Liver (tissue), 8 donors: ENCODE measurements at regions not wholly inside any gene's neighbourhood (a gene's known extent, or its start where the extent isn't known, plus 50 kb on each side); places are given as distances from the start of the nearest gene placed in this dataset.

ENCODE experiments used
- DNase-seq: peaks from one replicate; pipeline ENCODE4 v3.0.0-alpha.2; 2017; ENCODE audit warnings: low spot score
- H3K27ac ChIP-seq, 2 donors: one replicate each; pipeline ENCODE4 v1.7.0; 2013; ENCODE audit warnings: inconsistent platforms in 2 of 2, low read length in 2 of 2, control low read depth in 1 of 2, low read depth in 1 of 2, mild to moderate bottlenecking in 1 of 2
- H3K27me3 ChIP-seq, 4 donors: one replicate each; pipeline versions ENCODE4 v1.6.1 to v1.7.0; 2013; ENCODE audit warnings: low read length in 3 of 4, inconsistent platforms in 1 of 4, mild to moderate bottlenecking in 1 of 4, moderate library complexity in 1 of 4; ENCODE audit not compliant: control insufficient read depth in 4 of 4, insufficient read depth in 4 of 4
- H3K36me3 ChIP-seq, 4 donors: one replicate each; pipeline versions ENCODE4 v1.6.1 to v1.7.0; 2013; ENCODE audit warnings: low read length in 3 of 4, mild to moderate bottlenecking in 3 of 4, low read depth in 1 of 4, moderate library complexity in 1 of 4; ENCODE audit not compliant: control insufficient read depth in 4 of 4, insufficient read depth in 3 of 4
- H3K4me1 ChIP-seq, 4 donors: one replicate each; pipeline versions ENCODE4 v1.6.1 to v1.7.0; 2013; ENCODE audit warnings: low read length in 3 of 4, mild to moderate bottlenecking in 3 of 4, moderate library complexity in 1 of 4; ENCODE audit not compliant: control insufficient read depth in 4 of 4, insufficient read depth in 4 of 4
- H3K4me3 ChIP-seq, 3 donors: one replicate each; pipeline versions ENCODE4 v1.6.1 to v1.7.0; 2013; ENCODE audit warnings: low read length in 3 of 3, control low read depth in 1 of 3, low read depth in 1 of 3, mild to moderate bottlenecking in 1 of 3
- H3K9ac ChIP-seq, 2 donors: one replicate each; pipeline ENCODE4 v1.7.0; 2013; ENCODE audit warnings: low read length in 2 of 2, mild to moderate bottlenecking in 2 of 2, moderate library complexity in 2 of 2, control low read depth in 1 of 2, low read depth in 1 of 2
- H3K9me3 ChIP-seq, 4 donors: one replicate each; pipeline versions ENCODE4 v1.6.1 to v1.7.0; 2013; ENCODE audit warnings: low read length in 3 of 4; ENCODE audit not compliant: control insufficient read depth in 4 of 4
- EGR1 ChIP-seq, 2 donors: IDR thresholded peaks; 2 replicates each; pipeline ENCODE4 v1.6.1; 2016 to 2018; ENCODE audit warnings: antibody characterized with exemption in 2 of 2, low read depth in 2 of 2
- FOXA2 ChIP-seq: IDR thresholded peaks from 2 replicates; pipeline ENCODE4 v1.6.1; 2016; ENCODE audit warnings: antibody characterized with exemption
- HNF4A ChIP-seq, 2 donors: conservative IDR thresholded peaks; 2 replicates each; pipeline ENCODE4 v1.6.1; 2016; ENCODE audit warnings: antibody characterized with exemption in 2 of 2, mild to moderate bottlenecking in 2 of 2
- HNF4G ChIP-seq: IDR thresholded peaks from 2 replicates; pipeline ENCODE4 v1.6.1; 2016; ENCODE audit warnings: antibody characterized with exemption
- JUND ChIP-seq, 2 donors: IDR thresholded peaks; 2 replicates each; pipeline ENCODE4 v1.6.1; 2016; ENCODE audit warnings: antibody characterized with exemption in 2 of 2
- SP1 ChIP-seq: IDR thresholded peaks from 2 replicates; pipeline ENCODE4 v1.6.1; 2018; ENCODE audit warnings: antibody characterized with exemption, mild to moderate bottlenecking
- TAF1 ChIP-seq: conservative IDR thresholded peaks from 2 replicates; pipeline ENCODE4 v1.6.1; 2016; ENCODE audit warnings: antibody characterized with exemption, mild to moderate bottlenecking
- WGBS: extraction: QIAGEN DNeasy Blood & Tissue Kit; methylation state at CpG from one replicate; pipeline ENCODE4 v1.1.7; 2013; 5-methylcytosine and 5-hydroxymethylcytosine counted together
- TF ChIP-seq, protein P1 (sequence below): IDR thresholded peaks from 2 replicates; pipeline ENCODE4 v1.6.1; 2016; ENCODE audit warnings: antibody characterized with exemption
- TF ChIP-seq, protein P2 (sequence below): IDR thresholded peaks from 2 replicates; pipeline ENCODE4 v1.6.1; 2016; ENCODE audit warnings: antibody characterized with exemption
- TF ChIP-seq, protein P3 (sequence below): fragments of 150-350 bp; IDR thresholded peaks from 2 replicates; pipeline ENCODE4 v1.5.1; 2017; ENCODE audit warnings: improper control_type of control experiment, low read depth, low read length; ENCODE audit not compliant: missing input control
- TF ChIP-seq, protein P4 (sequence below): IDR thresholded peaks from 2 replicates; pipeline ENCODE4 v1.6.1; 2016; ENCODE audit warnings: antibody characterized with exemption
- TF ChIP-seq, protein P5 (sequence below): IDR thresholded peaks from 2 replicates; pipeline ENCODE4 v1.6.1; 2016; ENCODE audit warnings: antibody characterized with exemption, mild to moderate bottlenecking
- donor health status: healthy.
- donor health status: healthy.
- donor health status: healthy.
- donor health status: healthy.
- donor health status: healthy.

DNA sequence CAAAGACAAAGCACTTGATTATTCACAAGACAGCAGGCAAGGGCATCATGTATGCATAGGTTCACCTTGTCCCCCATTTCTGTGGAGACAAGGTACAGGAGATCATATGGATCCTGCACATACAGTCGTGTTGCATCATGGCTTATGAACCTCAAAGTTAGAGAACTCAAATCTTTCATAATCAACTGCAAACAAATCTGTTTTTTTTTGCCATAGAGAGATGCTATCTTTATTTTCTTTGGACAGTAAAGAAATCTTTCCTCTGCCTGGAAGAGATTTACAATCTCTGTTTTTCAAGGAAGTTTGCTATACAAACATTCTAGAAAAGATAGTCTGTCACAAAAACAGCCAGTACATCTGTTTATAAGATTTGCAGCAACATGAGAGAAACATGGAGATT, 578.8 kb downstream of the ANKRD50 start:
- Histone ChIP-seq H3K9me3 (peaks cover 0 to 1% (median 0%) of the 10 kb centered on the region in 4 donors), H3K36me3 (no peaks in the 10 kb centered on the region), H3K4me3 (no peak overlapping the region), H3K9ac (no peak overlapping the region), H3K27ac (no peak overlapping the region), H3K4me1 (no peaks in the 10 kb centered on the region), H3K27me3 (no peaks in the 10 kb centered on the region)
- TF ChIP-seq HNF4G (no peak), HNF4A (conservative IDR thresholded peaks at IDR 0.05) (no peak)
- 70% methylated on average over 1 of the region's 1 CpG for WGBS
- DNase-seq, result no peak

DNA sequence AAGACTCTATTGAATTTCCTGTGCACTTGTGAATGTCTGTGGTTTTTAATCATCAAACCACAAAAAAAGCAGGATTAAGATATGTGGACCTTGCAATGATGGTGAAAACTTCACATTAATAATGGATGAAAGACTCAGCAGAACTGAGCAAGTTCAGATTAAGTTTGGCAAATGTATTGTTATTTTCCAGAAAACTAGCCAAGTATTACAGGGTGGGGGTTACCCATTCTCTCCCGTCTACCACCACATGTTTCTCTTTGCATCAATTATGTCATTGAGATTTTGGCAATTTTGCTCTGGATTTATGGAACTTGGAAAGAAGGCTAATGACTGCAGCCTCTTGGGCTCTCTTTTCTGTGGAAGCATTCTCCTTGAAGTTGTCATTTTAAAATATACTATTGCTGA, 577.1 kb downstream of the ANKRD50 start:
- Histone ChIP-seq H3K4me1 (no peaks in the 10 kb centered on the region), H3K9ac (no peak overlapping the region), H3K4me3 (no peak overlapping the region), H3K36me3 (no peaks in the 10 kb centered on the region), H3K27me3 (no peaks in the 10 kb centered on the region), H3K9me3 (peaks cover 0 to 1% (median 0%) of the 10 kb centered on the region in 4 donors), H3K27ac (no peak overlapping the region)
- DNase-seq, result no peak
- TF ChIP-seq HNF4G (no peak), FOXA2 (no peak), SP1 (no peak), EGR1 (IDR thresholded peaks at IDR 0.05; ENCODE audit: low read depth in 2 of 2) (no peak)
- TF ChIP-seq, protein P1, sequence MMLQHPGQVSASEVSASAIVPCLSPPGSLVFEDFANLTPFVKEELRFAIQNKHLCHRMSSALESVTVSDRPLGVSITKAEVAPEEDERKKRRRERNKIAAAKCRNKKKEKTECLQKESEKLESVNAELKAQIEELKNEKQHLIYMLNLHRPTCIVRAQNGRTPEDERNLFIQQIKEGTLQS, result no peak
- TF ChIP-seq, protein P2, sequence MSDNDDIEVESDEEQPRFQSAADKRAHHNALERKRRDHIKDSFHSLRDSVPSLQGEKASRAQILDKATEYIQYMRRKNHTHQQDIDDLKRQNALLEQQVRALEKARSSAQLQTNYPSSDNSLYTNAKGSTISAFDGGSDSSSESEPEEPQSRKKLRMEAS, result no peak
- TF ChIP-seq, protein P3, sequence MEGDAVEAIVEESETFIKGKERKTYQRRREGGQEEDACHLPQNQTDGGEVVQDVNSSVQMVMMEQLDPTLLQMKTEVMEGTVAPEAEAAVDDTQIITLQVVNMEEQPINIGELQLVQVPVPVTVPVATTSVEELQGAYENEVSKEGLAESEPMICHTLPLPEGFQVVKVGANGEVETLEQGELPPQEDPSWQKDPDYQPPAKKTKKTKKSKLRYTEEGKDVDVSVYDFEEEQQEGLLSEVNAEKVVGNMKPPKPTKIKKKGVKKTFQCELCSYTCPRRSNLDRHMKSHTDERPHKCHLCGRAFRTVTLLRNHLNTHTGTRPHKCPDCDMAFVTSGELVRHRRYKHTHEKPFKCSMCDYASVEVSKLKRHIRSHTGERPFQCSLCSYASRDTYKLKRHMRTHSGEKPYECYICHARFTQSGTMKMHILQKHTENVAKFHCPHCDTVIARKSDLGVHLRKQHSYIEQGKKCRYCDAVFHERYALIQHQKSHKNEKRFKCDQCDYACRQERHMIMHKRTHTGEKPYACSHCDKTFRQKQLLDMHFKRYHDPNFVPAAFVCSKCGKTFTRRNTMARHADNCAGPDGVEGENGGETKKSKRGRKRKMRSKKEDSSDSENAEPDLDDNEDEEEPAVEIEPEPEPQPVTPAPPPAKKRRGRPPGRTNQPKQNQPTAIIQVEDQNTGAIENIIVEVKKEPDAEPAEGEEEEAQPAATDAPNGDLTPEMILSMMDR, result no peak
- TF ChIP-seq, protein P4, sequence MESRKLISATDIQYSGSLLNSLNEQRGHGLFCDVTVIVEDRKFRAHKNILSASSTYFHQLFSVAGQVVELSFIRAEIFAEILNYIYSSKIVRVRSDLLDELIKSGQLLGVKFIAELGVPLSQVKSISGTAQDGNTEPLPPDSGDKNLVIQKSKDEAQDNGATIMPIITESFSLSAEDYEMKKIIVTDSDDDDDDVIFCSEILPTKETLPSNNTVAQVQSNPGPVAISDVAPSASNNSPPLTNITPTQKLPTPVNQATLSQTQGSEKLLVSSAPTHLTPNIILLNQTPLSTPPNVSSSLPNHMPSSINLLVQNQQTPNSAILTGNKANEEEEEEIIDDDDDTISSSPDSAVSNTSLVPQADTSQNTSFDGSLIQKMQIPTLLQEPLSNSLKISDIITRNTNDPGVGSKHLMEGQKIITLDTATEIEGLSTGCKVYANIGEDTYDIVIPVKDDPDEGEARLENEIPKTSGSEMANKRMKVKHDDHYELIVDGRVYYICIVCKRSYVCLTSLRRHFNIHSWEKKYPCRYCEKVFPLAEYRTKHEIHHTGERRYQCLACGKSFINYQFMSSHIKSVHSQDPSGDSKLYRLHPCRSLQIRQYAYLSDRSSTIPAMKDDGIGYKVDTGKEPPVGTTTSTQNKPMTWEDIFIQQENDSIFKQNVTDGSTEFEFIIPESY, result no peak
- TF ChIP-seq, protein P5, sequence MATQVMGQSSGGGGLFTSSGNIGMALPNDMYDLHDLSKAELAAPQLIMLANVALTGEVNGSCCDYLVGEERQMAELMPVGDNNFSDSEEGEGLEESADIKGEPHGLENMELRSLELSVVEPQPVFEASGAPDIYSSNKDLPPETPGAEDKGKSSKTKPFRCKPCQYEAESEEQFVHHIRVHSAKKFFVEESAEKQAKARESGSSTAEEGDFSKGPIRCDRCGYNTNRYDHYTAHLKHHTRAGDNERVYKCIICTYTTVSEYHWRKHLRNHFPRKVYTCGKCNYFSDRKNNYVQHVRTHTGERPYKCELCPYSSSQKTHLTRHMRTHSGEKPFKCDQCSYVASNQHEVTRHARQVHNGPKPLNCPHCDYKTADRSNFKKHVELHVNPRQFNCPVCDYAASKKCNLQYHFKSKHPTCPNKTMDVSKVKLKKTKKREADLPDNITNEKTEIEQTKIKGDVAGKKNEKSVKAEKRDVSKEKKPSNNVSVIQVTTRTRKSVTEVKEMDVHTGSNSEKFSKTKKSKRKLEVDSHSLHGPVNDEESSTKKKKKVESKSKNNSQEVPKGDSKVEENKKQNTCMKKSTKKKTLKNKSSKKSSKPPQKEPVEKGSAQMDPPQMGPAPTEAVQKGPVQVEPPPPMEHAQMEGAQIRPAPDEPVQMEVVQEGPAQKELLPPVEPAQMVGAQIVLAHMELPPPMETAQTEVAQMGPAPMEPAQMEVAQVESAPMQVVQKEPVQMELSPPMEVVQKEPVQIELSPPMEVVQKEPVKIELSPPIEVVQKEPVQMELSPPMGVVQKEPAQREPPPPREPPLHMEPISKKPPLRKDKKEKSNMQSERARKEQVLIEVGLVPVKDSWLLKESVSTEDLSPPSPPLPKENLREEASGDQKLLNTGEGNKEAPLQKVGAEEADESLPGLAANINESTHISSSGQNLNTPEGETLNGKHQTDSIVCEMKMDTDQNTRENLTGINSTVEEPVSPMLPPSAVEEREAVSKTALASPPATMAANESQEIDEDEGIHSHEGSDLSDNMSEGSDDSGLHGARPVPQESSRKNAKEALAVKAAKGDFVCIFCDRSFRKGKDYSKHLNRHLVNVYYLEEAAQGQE, result no peak
- 61% methylated on average over 1 of the region's 1 CpG for WGBS

DNA sequence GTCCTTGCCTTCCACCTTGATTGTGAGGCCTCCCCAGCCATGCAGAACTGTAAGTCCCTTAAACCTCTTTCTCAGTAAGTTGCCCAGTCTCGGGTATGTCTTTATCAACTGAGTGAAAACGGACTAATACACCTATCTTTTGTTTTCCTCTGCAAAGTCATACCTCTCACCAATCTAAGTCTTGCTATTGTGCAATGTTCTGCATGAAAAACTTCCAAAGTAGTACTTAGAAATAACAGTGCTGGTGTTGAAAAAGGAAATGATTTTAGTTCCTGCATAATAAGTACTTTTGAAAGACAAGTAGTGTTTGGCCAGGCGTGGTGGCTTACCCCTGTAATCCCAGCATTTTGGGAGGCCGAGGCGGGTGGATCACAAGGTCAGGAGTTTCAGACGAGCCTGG, 573.5 kb downstream of the ANKRD50 start:
- WGBS, result 86% methylated on average over 6 of the region's 6 CpGs
- Histone ChIP-seq H3K27me3 (no peaks in the 10 kb centered on the region), H3K9ac (no peak overlapping the region), H3K27ac (no peak overlapping the region), H3K4me1 (no peaks in the 10 kb centered on the region), H3K4me3 (no peak overlapping the region), H3K9me3 (no peaks in the 10 kb centered on the region), H3K36me3 (no peaks in the 10 kb centered on the region)
- DNase-seq, result no peak
- TF ChIP-seq HNF4G (no peak), TAF1 (no peak), JUND (IDR thresholded peaks at IDR 0.05) (no peak)
- TF ChIP-seq, protein P5, result no peak
- TF ChIP-seq, protein P1, result no peak
- TF ChIP-seq, protein P3, result no peak
- TF ChIP-seq, protein P2, result no peak
